Upper lobe of left lung (tissue), 6 donors: ENCODE measurements at regions not wholly inside any gene's neighbourhood (a gene's known extent, or its start where the extent isn't known, plus 50 kb on each side); places are given as distances from the start of the nearest gene placed in this dataset.
"Not testable (repeated sequence)": the region's sequence is repeated elsewhere in the genome, so short reads cannot be mapped to it uniquely, and the experiment has no call there.

Experiments used
- ATAC-seq, 2 donors: fragments of 200-7000 bp; cut with Tn5 transposase; one replicate each; pipeline ENCODE4 v1.9.1; 2022; ENCODE audit warnings: mild to moderate bottlenecking in 2 of 2, moderate library complexity in 2 of 2; ENCODE audit not compliant: low FRiP score in 2 of 2
- DNase-seq, 2 donors: peaks; one replicate each; pipeline ENCODE4 v3.0.0-alpha.2; 2019 to 2020
- H3K27ac ChIP-seq, 4 donors: fragments of 200-600 bp; sonication (generic); one replicate each; pipeline ENCODE4 v1.5.1; 2016 to 2019
- H3K27me3 ChIP-seq, 4 donors: fragments of 200-600 bp; sonication (generic); one replicate each; pipeline ENCODE4 v1.5.1; 2017 to 2019
- H3K36me3 ChIP-seq, 4 donors: fragments of 200-600 bp; sonication (generic); one replicate each; pipeline ENCODE4 v1.5.1; 2016 to 2019
- H3K4me1 ChIP-seq, 4 donors: fragments of 200-600 bp; sonication (generic); one replicate each; pipeline ENCODE4 v1.5.1; 2018 to 2019
- H3K4me3 ChIP-seq, 4 donors: fragments of 200-600 bp; sonication (generic); one replicate each; pipeline ENCODE4 v1.5.1; 2017 to 2019; ENCODE audit warnings: mild to moderate bottlenecking in 2 of 4, moderate library complexity in 1 of 4
- H3K9me3 ChIP-seq, 4 donors: fragments of 200-600 bp; sonication (generic); one replicate each; pipeline ENCODE4 v1.5.1; 2018 to 2019
- WGBS, 2 donors: methylation state at CpG; one replicate each; pipeline ENCODE4 v1.1.5; 2017 to 2018; 5-methylcytosine and 5-hydroxymethylcytosine counted together
- donor health status: DM: no; HTN: no; CAD: no; lungs with moderate emphysema.
- donor health status: DM: no; HTN: yes; CAD: no; lungs with severe emphysema.

DNA sequence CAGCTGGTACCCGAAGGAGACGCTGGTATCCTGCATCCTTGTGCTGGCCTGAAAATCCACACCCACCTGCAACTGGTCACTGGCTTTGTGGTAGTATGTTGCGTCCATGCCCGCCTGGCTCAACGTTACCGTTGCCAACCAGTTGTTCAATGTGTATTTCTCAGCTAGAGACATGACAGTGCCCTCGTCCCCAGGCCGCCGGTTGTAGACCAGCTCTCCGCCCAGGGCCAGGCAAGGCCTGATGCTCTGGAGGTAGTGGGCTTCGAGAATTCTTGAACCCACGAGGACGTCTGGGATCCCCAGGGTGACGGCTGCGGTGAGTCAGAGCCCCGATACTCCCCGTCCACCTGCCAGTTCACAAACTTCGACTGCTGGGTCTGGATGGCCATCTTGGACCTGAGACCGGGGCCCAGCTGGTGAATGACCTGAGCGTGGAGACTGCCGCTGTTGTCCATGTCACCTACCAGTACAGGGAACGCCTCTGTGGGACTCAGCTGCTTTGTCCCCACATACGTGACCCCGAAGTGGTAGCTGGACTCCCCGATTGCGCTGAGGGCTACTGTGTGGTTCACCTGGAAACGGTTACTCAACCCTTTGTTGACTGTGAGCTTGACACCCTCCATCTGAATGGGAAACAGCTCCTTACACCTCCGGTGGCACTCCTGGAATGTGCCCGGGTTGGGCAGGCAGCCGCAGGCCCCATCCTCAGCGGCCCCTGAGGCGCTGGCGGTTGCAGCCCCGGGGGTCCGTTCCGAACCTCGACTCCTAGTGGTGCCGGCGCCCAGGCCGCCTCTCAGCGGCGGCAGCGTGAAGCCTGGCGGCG lies 165.0 kb downstream of the POTEM start:
- not testable (repeated sequence) for H3K27ac ChIP-seq, H3K9me3 ChIP-seq, H3K4me1 ChIP-seq, H3K27me3 ChIP-seq, H3K36me3 ChIP-seq, H3K4me3 ChIP-seq
- peak; percentile 3 to 42 for ATAC-seq
- DNase-seq: peak in 1 of 2 donors; percentile 56
- WGBS, 2 donors: no CpG with 5 or more reads among the region's 45 CpGs

DNA sequence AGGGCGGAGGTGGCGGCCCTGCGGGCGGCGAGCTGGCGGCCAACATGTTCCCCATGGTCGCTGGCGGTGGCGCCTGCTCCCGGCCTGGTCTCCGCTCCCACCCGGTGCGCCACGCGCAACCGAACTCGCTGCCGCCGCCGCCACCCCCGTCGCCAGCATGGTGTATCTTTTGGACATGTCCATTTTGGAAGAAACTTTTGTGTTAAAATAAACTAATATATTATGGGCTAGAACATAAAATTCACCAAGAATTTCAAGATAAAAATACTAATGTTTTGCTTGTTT lies 165.5 kb downstream of the POTEM start:
- peak in 1 of 2 donors; percentile 41 for ATAC-seq
- H3K4me3 ChIP-seq, DNase-seq, H3K27me3 ChIP-seq, H3K9me3 ChIP-seq, H3K27ac ChIP-seq, H3K4me1 ChIP-seq, H3K36me3 ChIP-seq: not testable (repeated sequence)
- no CpG with 5 or more reads among the region's 22 CpGs for WGBS, 2 donors

GRCh38 chr14:19157106-19157709 lies 190.0 kb downstream of the POTEM start:
- not testable (repeated sequence) for H3K4me3 ChIP-seq, H3K9me3 ChIP-seq, H3K4me1 ChIP-seq, H3K27ac ChIP-seq, H3K27me3 ChIP-seq, H3K36me3 ChIP-seq
- 70 to 86% methylated on average over 9 to 18 of the region's 23 CpGs for WGBS, 2 donors
- peak in 1 of 2 donors; percentile 31 for DNase-seq
- peak; percentile 35 to 92 for ATAC-seq

DNA sequence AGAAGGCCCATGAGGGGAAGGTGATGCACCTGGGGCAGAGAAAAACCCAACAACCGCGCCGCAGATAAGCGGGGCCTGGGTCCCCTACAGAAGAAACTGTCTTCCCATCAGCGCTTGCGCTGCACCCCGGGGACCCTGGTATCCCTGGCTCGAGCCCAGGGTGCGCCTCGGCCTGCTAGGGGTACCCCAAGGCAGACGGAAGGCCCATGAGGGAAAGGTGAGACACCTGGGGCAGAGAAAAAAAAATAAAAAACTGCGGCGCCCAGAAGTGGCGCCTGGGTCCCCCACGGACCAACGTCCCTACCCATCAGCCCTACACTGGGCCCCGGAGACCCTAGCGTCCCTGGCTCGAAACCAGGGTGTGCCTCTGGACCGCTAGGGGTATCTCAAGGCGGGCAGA lies 190.8 kb downstream of the POTEM start:
- not testable (repeated sequence) for H3K27me3 ChIP-seq, H3K4me1 ChIP-seq, ATAC-seq, H3K27ac ChIP-seq, H3K9me3 ChIP-seq, H3K36me3 ChIP-seq, H3K4me3 ChIP-seq
- 76 to 81% methylated on average over 10 to 18 of the region's 21 CpGs for WGBS, 2 donors
- DNase-seq: peak in 1 of 2 donors; percentile 80

- not testable (repeated sequence) for H3K27me3 ChIP-seq, H3K27ac ChIP-seq, H3K9me3 ChIP-seq, H3K36me3 ChIP-seq, H3K4me1 ChIP-seq, H3K4me3 ChIP-seq
- ATAC-seq: peak in 1 of 2 donors; percentile 69
- WGBS, 2 donors: 54 to 77% methylated on average over 5 to 6 of the region's 18 CpGs
- DNase-seq: peak in 1 of 2 donors; percentile 48
Measured at GRCh38 chr14:19158588-19158987, 191.4 kb downstream of the POTEM start.

DNA sequence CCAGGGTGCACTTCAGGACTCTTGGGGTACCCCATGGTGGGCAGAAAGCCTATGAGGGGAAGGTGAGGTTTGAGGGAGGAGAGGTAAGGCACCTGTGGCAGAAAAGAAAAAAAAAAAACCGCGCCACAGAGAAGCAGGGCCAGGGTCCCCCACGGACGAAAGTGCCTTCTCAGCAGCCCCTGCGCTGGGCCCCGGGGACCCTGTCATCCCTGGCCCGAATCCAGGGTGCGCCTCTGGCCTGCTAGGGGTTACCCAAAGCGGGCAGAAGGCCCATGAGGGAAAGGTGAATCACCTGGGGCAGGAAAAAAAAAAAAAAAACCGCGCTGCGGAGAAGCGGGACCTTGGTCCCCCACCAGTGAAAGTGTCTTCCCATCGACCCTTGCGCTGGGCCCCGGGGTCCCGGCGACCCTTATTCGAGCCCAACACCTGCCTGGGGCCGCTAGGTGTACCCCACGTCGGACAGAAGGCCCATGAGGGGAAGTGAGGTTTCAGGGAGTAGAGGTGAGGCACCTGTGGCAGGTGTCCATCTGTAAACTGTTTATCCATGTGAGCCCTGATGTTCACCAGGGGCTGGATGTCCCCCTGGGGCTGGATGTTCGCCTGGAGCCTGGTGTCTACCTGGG lies 191.9 kb downstream of the POTEM start:
- H3K27me3 ChIP-seq, H3K9me3 ChIP-seq, H3K4me1 ChIP-seq, ATAC-seq, H3K36me3 ChIP-seq, H3K4me3 ChIP-seq, H3K27ac ChIP-seq: not testable (repeated sequence)
- WGBS, 2 donors: 83 to 86% methylated on average over 13 to 16 of the region's 23 CpGs
- peak in 1 of 2 donors; percentile 79 for DNase-seq

GRCh38 chr14:19160379-19160778 lies 193.1 kb downstream of the POTEM start:
- H3K9me3 ChIP-seq, H3K4me3 ChIP-seq, DNase-seq, H3K27ac ChIP-seq, ATAC-seq, H3K36me3 ChIP-seq, H3K4me1 ChIP-seq, H3K27me3 ChIP-seq: not testable (repeated sequence)
- WGBS, 2 donors: no CpG with 5 or more reads among the region's 1 CpG

DNA sequence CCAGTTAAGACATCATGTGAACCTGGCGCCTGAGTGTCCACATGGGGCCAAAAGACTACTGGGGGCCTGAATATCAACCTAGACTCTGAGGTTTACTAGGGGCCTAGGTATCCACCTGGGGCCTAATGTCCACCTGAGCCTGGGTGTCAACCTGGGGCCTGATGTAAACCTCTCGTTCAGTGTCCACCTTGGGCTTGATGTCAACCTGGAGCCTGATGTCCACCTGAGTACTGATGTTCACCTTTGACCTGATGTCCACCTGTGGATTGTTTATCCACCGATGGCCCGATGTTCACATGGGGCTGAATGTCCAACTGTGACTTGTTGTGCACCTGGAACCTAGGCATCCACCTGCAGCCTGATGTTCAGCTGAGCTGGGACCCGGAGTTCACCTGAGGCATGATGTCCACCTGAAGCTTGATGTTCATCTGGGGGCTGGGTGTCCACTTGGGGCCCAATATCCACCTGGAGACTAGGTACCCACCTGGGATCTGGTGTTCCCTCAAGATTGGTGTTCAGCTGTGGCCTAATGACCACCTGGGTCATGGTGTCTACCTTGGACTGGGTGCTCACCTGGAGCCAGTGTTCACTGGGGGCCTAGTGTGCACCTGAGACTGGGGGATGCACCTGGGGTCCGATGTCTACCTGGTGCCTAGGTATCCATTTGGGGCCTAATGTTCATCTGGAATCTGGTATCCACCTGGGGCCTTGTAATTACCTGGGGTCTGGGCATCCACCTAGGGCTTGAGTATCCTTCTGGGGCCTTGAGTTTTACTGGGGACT lies 194.2 kb downstream of the POTEM start:
- not testable (repeated sequence) for H3K27me3 ChIP-seq, H3K4me1 ChIP-seq, H3K27ac ChIP-seq, ATAC-seq, H3K36me3 ChIP-seq, H3K9me3 ChIP-seq, DNase-seq, H3K4me3 ChIP-seq
- WGBS, 2 donors: 84 to 86% methylated on average over 6 of the region's 6 CpGs

DNA sequence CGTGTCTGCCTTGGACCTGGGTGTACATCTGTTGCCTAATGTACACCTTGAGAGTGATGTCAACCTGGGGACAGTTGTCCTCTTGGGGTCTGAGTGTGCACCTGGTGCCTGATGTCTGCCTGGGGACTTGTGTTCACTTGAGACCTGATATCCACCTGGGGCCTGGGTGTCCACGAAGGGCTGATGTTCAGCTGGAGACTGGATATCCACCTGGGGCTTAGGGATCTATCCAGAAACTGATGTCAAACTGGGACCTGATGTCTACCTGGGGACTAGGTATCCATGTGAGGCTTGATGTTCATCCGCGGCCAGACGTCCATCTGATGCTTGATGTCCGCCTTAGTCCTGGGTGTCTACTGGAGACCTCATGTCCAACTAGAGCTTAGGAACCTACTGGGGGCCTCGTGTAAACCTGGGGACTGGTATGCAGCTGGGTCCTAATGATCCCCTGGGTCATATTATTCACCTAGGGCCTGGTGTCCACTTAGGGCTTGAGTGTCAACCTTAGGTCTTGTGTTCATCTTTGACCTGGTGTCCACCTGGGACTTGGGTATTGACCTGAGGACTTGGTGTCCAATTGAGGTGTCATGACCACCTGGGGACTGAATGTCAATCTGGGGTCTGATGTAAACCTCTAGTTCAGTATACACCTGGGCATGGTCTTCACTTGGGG lies 194.9 kb downstream of the POTEM start:
- H3K9me3 ChIP-seq, H3K27me3 ChIP-seq, DNase-seq, H3K4me1 ChIP-seq, ATAC-seq, H3K27ac ChIP-seq, H3K36me3 ChIP-seq, H3K4me3 ChIP-seq: not testable (repeated sequence)
- WGBS, 2 donors: 71 to 78% methylated on average over 6 of the region's 7 CpGs

DNA sequence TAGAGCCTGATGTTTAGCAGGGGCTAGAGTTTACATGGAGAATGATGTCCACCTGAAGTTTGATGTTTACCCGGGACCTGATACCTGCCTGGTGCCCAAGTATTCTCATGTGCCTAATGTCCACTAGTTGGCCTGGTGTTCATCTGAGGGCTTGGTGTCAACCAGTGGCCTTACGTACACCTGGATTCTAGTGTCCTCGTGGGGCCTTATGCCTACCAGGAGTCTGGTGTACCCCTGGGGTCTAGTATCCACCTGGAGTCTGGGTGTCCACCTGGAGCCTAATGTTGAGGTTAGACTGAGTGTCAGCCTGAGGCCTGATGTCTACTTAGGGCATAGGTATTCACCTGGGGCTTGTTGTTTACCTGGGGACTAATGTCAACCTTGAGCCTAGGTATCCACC lies 195.7 kb downstream of the POTEM start:
- not testable (repeated sequence) for H3K36me3 ChIP-seq, ATAC-seq, H3K4me3 ChIP-seq, H3K27ac ChIP-seq, H3K27me3 ChIP-seq, H3K4me1 ChIP-seq, DNase-seq, H3K9me3 ChIP-seq
- WGBS, 2 donors: 40% methylated on average over 1 of the region's 3 CpGs; no CpG with 5 or more reads in 1 of the 2 donors

GRCh38 chr14:19163891-19164290 lies 196.7 kb downstream of the POTEM start:
- not testable (repeated sequence) for H3K9me3 ChIP-seq, H3K27ac ChIP-seq, H3K4me3 ChIP-seq, DNase-seq, H3K36me3 ChIP-seq, H3K4me1 ChIP-seq, ATAC-seq, H3K27me3 ChIP-seq
- 62 to 69% methylated on average over 2 of the region's 2 CpGs for WGBS, 2 donors

DNA sequence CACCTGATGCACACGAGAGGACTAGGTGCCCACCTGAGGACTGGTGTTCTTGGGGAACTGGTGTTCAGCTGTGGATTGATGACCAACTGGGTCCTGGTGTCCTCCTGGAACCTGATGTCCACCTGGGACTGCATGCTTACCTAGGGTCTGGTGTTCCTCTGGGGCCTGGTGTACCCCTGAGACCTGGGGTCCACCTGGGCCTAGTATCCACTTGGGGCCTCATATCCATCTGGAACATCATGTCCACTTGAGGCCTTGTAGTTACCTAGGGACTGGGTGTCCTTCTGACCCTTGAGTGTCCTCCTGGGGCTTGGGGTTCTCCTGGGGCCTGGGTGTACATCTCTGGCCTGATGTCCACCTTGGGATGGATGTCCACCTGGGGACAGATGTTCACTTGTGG lies 197.2 kb downstream of the POTEM start:
- ATAC-seq, H3K36me3 ChIP-seq, H3K4me3 ChIP-seq, H3K27me3 ChIP-seq, H3K4me1 ChIP-seq, H3K9me3 ChIP-seq, DNase-seq, H3K27ac ChIP-seq: not testable (repeated sequence)
- WGBS, 2 donors: no CpG with 5 or more reads among the region's 1 CpG
